WTC11 (cell line): ENCODE measurements at regions not wholly inside any gene's neighbourhood (a gene's known extent, or its start where the extent isn't known, plus 50 kb on each side); places are given as distances from the start of the nearest gene placed in this dataset.

Experiments
- ATAC-seq: fragments of 200-7000 bp; cut with Tn5 transposase; 2 replicates; pipeline ENCODE4 v1.10.0; 2021; ENCODE audit warnings: mild to moderate bottlenecking, moderate library complexity
- CTCF ChIA-PET: fragments of 300-600 bp; sonication (Branson Sonifier 250); formaldehyde crosslinking; loops from one replicate; lab custom pipeline; 2021; ENCODE audit warnings: antibody characterized with exemption; lab: Charles Lee
- POLR2A ChIA-PET: fragments of 350-600 bp; sonication (Branson Sonifier 250); formaldehyde crosslinking; loops from one replicate; lab custom pipeline; 2021; ENCODE audit warnings: antibody characterized with exemption; lab: Charles Lee
- DNase-seq: peaks from one replicate; pipeline ENCODE4 v3.0.0; 2021; ENCODE audit warnings: low spot score
- H3K27ac Mint-ChIP-seq: 2 replicates; pipeline ENCODE4 v1.8.0; 2021; ENCODE audit warnings: mixed read lengths
- H3K27me3 Mint-ChIP-seq: 2 replicates; pipeline ENCODE4 v1.8.0; 2021; ENCODE audit warnings: low read depth, mild to moderate bottlenecking, moderate library complexity, mixed read lengths
- H3K36me3 Mint-ChIP-seq: 2 replicates; pipeline ENCODE4 v1.8.0; 2021; ENCODE audit warnings: mixed read lengths
- H3K4me1 Mint-ChIP-seq: 2 replicates; pipeline ENCODE4 v1.8.0; 2022; ENCODE audit warnings: mixed read lengths
- H3K4me3 Mint-ChIP-seq: 2 replicates; pipeline ENCODE4 v1.8.0; 2021; ENCODE audit warnings: mild to moderate bottlenecking, moderate library complexity, mixed read lengths
- H3K9me3 Mint-ChIP-seq: 2 replicates; pipeline ENCODE4 v1.8.0; 2021; ENCODE audit warnings: mixed read lengths
- CBFB ChIP-seq: sonication (generic); formaldehyde crosslinking; IDR thresholded peaks from 2 replicates; pipeline ENCODE4 v1.8.1; 2022; ENCODE audit warnings: mild to moderate bottlenecking, low read depth, missing genetic modification reagents
- CREB1 ChIP-seq: sonication (generic); formaldehyde crosslinking; IDR thresholded peaks from 2 replicates; pipeline ENCODE4 v1.8.0; 2023; ENCODE audit warnings: mild to moderate bottlenecking, missing genetic modification reagents
- EMX1 ChIP-seq: fragments of 250-450 bp; sonication (Bioruptor Pico); IDR thresholded peaks from 2 replicates; pipeline ENCODE4 v1.8.0; 2021; ENCODE audit warnings: mild to moderate bottlenecking
- FOXJ3 ChIP-seq: sonication (generic); formaldehyde crosslinking; IDR thresholded peaks from 2 replicates; pipeline ENCODE4 v1.9.0; 2021; ENCODE audit warnings: missing genetic modification reagents, mild to moderate bottlenecking, borderline replicate concordance
- RELA ChIP-seq: sonication (generic); formaldehyde crosslinking; IDR thresholded peaks from 2 replicates; pipeline ENCODE4 v1.8.1; 2022; ENCODE audit warnings: missing genetic modification reagents, mild to moderate bottlenecking, borderline replicate concordance
- SMAD4 ChIP-seq: sonication (generic); formaldehyde crosslinking; IDR thresholded peaks from 2 replicates; pipeline ENCODE4 v1.8.0; 2022; ENCODE audit warnings: mild to moderate bottlenecking, missing genetic modification reagents
- TEAD4 ChIP-seq: sonication (generic); formaldehyde crosslinking; IDR thresholded peaks from 2 replicates; pipeline ENCODE4 v1.8.0; 2022; ENCODE audit warnings: mild to moderate bottlenecking, missing genetic modification reagents
- TF ChIP-seq, protein P1 (sequence below): sonication (generic); formaldehyde crosslinking; IDR thresholded peaks from 2 replicates; pipeline ENCODE4 v1.8.0; 2023; ENCODE audit warnings: missing genetic modification reagents
- TF ChIP-seq, protein P2 (sequence below): fragments of 250-450 bp; sonication (Bioruptor Pico); IDR thresholded peaks from 2 replicates; pipeline ENCODE4 v1.9.0; 2021; ENCODE audit warnings: moderate library complexity, mild to moderate bottlenecking, inconsistent platforms, borderline replicate concordance
- TF ChIP-seq, protein P3 (sequence below): sonication (generic); formaldehyde crosslinking; IDR thresholded peaks from 2 replicates; pipeline ENCODE4 v1.8.1; 2023; ENCODE audit warnings: mild to moderate bottlenecking, missing genetic modification reagents, moderate library complexity
- TF ChIP-seq, protein P4 (sequence below): sonication (generic); formaldehyde crosslinking; IDR thresholded peaks from 2 replicates; pipeline ENCODE4 v1.8.1; 2022; ENCODE audit warnings: missing genetic modification reagents, borderline replicate concordance
- TF ChIP-seq, protein P5 (sequence below): sonication (generic); formaldehyde crosslinking; IDR thresholded peaks from 2 replicates; pipeline ENCODE4 v1.8.0; 2023; ENCODE audit warnings: missing genetic modification reagents, mild to moderate bottlenecking, borderline replicate concordance

DNA sequence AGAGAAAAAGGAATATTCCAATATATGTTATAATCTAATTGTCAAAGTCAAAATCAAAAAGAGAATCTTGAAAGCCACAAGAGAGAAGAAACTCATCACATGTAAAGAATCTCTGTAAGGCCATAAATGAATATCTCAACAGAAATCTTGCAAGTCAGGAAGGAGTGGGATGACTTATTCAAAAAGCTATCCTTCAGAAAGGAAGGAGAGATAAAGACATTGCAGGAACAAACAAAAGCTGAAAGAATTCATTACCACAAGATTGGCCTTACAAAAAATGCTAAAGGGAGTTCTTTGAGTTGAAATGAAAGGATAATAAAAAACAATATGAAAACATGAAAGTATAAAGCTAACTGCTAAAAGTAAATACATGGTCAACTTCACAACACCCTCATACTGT, 286.8 kb downstream of the LRIG3 start:
- peaks cover 7% of the 10 kb centered on the region for H3K4me1 Mint-ChIP-seq
- no peaks in the 10 kb centered on the region for H3K27me3 Mint-ChIP-seq
- H3K4me3 Mint-ChIP-seq = no peak overlapping the region
- POLR2A ChIA-PET = no interaction called here
- CTCF ChIA-PET = no interaction called here
- no peak overlapping the region for H3K27ac Mint-ChIP-seq
- peaks cover 13% of the 10 kb centered on the region for H3K9me3 Mint-ChIP-seq
- ATAC-seq = no peak
- no peak for TF ChIP-seq TEAD4
- H3K36me3 Mint-ChIP-seq = peaks cover 11% of the 10 kb centered on the region
- DNase-seq = no peak

DNA sequence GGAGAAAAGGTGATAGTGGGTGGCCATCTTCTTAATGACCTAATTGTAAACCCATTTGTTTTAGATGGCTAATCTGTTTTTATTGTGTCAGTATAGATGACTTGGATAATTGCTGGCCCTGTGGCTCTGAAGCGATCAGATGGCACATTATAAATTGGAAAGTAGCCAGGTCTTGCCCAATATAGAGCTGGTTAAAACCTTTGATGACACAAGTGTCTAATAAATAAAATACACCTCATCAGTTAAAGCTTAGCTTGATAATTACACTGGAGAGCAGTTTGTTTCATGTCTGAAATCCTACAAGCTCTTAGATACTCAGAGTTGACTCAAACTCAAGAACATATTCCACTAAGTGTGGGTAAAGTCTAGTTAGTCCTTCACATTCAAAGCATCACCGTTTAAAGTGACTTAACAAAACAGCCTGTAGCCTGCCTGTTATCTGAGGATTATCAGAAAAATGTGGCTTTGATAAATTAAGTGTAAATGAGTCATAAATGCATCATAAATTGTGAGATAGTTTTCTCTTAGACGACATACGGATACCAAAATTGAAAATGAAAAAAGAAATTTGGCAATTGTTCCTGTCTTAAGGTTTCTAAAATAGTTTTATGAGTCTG, 280.9 kb downstream of the LRIG3 start:
- CTCF ChIA-PET = no interaction called here
- Mint-ChIP-seq H3K4me1 (peaks cover 5% of the 10 kb centered on the region), H3K27ac (no peak overlapping the region), H3K4me3 (no peak overlapping the region), H3K27me3 (no peaks in the 10 kb centered on the region), H3K9me3 (peaks cover 13% of the 10 kb centered on the region), H3K36me3 (peaks cover 11% of the 10 kb centered on the region)
- TF ChIP-seq RELA (no peak), CBFB (CRISPR knock-in tag) (no peak), CREB1 (CRISPR knock-in tag) (no peak)
- TF ChIP-seq, protein P1, sequence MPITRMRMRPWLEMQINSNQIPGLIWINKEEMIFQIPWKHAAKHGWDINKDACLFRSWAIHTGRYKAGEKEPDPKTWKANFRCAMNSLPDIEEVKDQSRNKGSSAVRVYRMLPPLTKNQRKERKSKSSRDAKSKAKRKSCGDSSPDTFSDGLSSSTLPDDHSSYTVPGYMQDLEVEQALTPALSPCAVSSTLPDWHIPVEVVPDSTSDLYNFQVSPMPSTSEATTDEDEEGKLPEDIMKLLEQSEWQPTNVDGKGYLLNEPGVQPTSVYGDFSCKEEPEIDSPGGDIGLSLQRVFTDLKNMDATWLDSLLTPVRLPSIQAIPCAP (CRISPR knock-in tag) = no peak
- DNase-seq (no peak), ATAC-seq (no peak)
- POLR2A ChIA-PET = no interaction called here

DNA sequence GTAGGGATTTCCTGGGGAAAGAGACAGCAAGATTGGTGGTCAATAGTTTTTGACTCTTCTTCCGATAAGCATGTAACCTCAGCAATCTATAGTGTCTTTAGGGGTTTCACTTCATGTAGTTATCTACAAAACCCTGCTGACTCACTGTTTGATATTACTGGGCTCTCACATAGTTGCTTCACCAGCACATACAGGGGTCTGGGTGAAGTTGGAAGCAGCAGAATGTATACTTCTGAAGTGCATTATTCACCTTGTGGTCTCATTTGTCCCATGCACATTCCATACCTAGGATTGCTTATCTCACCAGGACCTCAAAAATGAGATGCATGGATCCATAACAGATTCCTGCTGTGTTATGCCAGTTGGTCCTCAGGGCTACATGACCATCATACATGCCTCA, 280.0 kb downstream of the LRIG3 start:
- H3K36me3 Mint-ChIP-seq = peaks cover 4% of the 10 kb centered on the region; the same call in 1 of the 2 replicates

More for the DNA sequence above, 280.0 kb downstream of the LRIG3 start:
- ChIA-PET POLR2A (no interaction called here), CTCF (no interaction called here)
- peaks cover 8% of the 10 kb centered on the region for H3K4me1 Mint-ChIP-seq
- ATAC-seq (no peak), DNase-seq (no peak)
- H3K9me3 Mint-ChIP-seq = peaks cover 6% of the 10 kb centered on the region
- no peaks in the 10 kb centered on the region for H3K27me3 Mint-ChIP-seq
- no peak overlapping the region for H3K27ac Mint-ChIP-seq
- no peak overlapping the region for H3K4me3 Mint-ChIP-seq
- TF ChIP-seq CREB1 (CRISPR knock-in tag) = no peak
- TF ChIP-seq, protein P1 (CRISPR knock-in tag) = no peak
- TF ChIP-seq, protein P2, sequence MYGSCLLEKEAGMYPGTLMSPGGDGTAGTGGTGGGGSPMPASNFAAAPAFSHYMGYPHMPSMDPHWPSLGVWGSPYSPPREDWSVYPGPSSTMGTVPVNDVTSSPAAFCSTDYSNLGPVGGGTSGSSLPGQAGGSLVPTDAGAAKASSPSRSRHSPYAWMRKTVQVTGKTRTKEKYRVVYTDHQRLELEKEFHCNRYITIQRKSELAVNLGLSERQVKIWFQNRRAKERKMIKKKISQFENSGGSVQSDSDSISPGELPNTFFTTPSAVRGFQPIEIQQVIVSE (CRISPR knock-in tag) = no peak
- TF ChIP-seq, protein P3, sequence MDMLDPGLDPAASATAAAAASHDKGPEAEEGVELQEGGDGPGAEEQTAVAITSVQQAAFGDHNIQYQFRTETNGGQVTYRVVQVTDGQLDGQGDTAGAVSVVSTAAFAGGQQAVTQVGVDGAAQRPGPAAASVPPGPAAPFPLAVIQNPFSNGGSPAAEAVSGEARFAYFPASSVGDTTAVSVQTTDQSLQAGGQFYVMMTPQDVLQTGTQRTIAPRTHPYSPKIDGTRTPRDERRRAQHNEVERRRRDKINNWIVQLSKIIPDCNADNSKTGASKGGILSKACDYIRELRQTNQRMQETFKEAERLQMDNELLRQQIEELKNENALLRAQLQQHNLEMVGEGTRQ (CRISPR knock-in tag) = no peak
- TF ChIP-seq, protein P4, sequence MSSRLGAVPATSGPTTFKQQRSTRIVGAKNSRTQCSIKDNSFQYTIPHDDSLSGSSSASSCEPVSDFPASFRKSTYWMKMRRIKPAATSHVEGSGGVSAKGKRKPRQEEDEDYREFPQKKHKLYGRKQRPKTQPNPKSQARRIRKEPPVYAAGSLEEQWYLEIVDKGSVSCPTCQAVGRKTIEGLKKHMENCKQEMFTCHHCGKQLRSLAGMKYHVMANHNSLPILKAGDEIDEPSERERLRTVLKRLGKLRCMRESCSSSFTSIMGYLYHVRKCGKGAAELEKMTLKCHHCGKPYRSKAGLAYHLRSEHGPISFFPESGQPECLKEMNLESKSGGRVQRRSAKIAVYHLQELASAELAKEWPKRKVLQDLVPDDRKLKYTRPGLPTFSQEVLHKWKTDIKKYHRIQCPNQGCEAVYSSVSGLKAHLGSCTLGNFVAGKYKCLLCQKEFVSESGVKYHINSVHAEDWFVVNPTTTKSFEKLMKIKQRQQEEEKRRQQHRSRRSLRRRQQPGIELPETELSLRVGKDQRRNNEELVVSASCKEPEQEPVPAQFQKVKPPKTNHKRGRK = no peak
- TF ChIP-seq EMX1 (CRISPR knock-in tag) = no peak
- no peak for TF ChIP-seq SMAD4 (CRISPR knock-in tag)
- TF ChIP-seq, protein P5, sequence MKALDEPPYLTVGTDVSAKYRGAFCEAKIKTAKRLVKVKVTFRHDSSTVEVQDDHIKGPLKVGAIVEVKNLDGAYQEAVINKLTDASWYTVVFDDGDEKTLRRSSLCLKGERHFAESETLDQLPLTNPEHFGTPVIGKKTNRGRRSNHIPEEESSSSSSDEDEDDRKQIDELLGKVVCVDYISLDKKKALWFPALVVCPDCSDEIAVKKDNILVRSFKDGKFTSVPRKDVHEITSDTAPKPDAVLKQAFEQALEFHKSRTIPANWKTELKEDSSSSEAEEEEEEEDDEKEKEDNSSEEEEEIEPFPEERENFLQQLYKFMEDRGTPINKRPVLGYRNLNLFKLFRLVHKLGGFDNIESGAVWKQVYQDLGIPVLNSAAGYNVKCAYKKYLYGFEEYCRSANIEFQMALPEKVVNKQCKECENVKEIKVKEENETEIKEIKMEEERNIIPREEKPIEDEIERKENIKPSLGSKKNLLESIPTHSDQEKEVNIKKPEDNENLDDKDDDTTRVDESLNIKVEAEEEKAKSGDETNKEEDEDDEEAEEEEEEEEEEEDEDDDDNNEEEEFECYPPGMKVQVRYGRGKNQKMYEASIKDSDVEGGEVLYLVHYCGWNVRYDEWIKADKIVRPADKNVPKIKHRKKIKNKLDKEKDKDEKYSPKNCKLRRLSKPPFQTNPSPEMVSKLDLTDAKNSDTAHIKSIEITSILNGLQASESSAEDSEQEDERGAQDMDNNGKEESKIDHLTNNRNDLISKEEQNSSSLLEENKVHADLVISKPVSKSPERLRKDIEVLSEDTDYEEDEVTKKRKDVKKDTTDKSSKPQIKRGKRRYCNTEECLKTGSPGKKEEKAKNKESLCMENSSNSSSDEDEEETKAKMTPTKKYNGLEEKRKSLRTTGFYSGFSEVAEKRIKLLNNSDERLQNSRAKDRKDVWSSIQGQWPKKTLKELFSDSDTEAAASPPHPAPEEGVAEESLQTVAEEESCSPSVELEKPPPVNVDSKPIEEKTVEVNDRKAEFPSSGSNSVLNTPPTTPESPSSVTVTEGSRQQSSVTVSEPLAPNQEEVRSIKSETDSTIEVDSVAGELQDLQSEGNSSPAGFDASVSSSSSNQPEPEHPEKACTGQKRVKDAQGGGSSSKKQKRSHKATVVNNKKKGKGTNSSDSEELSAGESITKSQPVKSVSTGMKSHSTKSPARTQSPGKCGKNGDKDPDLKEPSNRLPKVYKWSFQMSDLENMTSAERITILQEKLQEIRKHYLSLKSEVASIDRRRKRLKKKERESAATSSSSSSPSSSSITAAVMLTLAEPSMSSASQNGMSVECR (CRISPR knock-in tag) = no peak
- TF ChIP-seq FOXJ3 (CRISPR knock-in tag) = no peak
